HEK293 (cell line): ENCODE measurements at regions not wholly inside any gene's neighbourhood (a gene's known extent, or its start where the extent isn't known, plus 50 kb on each side); places are given as distances from the start of the nearest gene placed in this dataset.
"Not testable (repeated sequence)": the region's sequence is repeated elsewhere in the genome, so short reads cannot be mapped to it uniquely, and the experiment has no call there.

Experiments used
- CTCF ChIA-PET: fragments of 350-600 bp; formaldehyde crosslinking; extraction: SDS; loops from one replicate; lab custom pipeline; 2021; ENCODE audit warnings: antibody characterized with exemption; lab: Yijun Ruan, JAX
- POLR2A ChIA-PET: fragments of 300-600 bp; formaldehyde crosslinking; extraction: SDS; loops from one replicate; lab custom pipeline; 2020; ENCODE audit warnings: antibody characterized with exemption, inconsistent platforms; lab: Yijun Ruan, JAX
- H3K27ac ChIP-seq: fragments of 200-500 bp; sonication (Bioruptor generic); 2 replicates; pipeline ENCODE4 v1.5.1; 2014; ENCODE audit warnings: low read depth, low read length, control low read depth, inconsistent platforms; ENCODE audit errors: extremely low read depth
- H3K36me3 ChIP-seq, 2 experiments: fragments of 200-500 bp in 1 of 2; sonication (Bioruptor generic) in 1 of 2; 1 replicate in 1 of 2; 2 replicates in 1 of 2; pipeline ENCODE4 v1.5.1; 2014 to 2017; ENCODE audit warnings: inconsistent platforms in 2 of 2, low read length in 2 of 2; ENCODE audit not compliant: control insufficient read depth in 2 of 2, insufficient read depth in 1 of 2
- H3K4me1 ChIP-seq: fragments of 200-500 bp; sonication (Bioruptor generic); 2 replicates; pipeline ENCODE4 v1.5.1; 2014; ENCODE audit warnings: mild to moderate bottlenecking, low read length, inconsistent platforms; ENCODE audit not compliant: control insufficient read depth, insufficient read depth
- H3K4me3 ChIP-seq: 2 replicates; pipeline ENCODE4 v1.5.1; 2011; ENCODE audit warnings: low read depth, mild to moderate bottlenecking, control low read depth, low read length, moderate library complexity
- H3K9me3 ChIP-seq: fragments of 200-500 bp; sonication (Bioruptor generic); 2 replicates; pipeline ENCODE4 v1.5.1; 2014; ENCODE audit warnings: low read depth, low read length, inconsistent platforms; ENCODE audit not compliant: control insufficient read depth, insufficient read depth
- EGR2 ChIP-seq: fragments of 450-650 bp; formaldehyde crosslinking; IDR thresholded peaks from 2 replicates; pipeline ENCODE4 v1.5.1; 2016; ENCODE audit warnings: low read depth, missing biosample characterization, missing genetic modification characterization
- PATZ1 ChIP-seq: fragments of 450-650 bp; formaldehyde crosslinking; IDR thresholded peaks from 2 replicates; pipeline ENCODE4 v1.5.1; 2016; ENCODE audit warnings: missing biosample characterization, missing genetic modification characterization
- TRIM28 ChIP-seq: IDR thresholded peaks from 2 replicates; pipeline ENCODE4 v1.6.1; 2011; ENCODE audit warnings: low read length, control low read depth, borderline replicate concordance
- ZBTB10 ChIP-seq: fragments of 450-650 bp; formaldehyde crosslinking; IDR thresholded peaks from 2 replicates; pipeline ENCODE4 v1.5.1; 2016; ENCODE audit warnings: missing biosample characterization, missing genetic modification characterization
- ZBTB17 ChIP-seq: fragments of 450-650 bp; formaldehyde crosslinking; IDR thresholded peaks from 2 replicates; pipeline ENCODE4 v1.5.1; 2016; ENCODE audit warnings: missing biosample characterization, missing genetic modification characterization
- ZFP3 ChIP-seq: fragments of 450-650 bp; formaldehyde crosslinking; IDR thresholded peaks from 2 replicates; pipeline ENCODE4 v1.5.1; 2016; ENCODE audit warnings: low read depth, missing biosample characterization, missing genetic modification characterization
- ZFP69B ChIP-seq: fragments of 450-650 bp; formaldehyde crosslinking; IDR thresholded peaks from 2 replicates; pipeline ENCODE4 v1.5.1; 2016; ENCODE audit warnings: missing biosample characterization, missing genetic modification characterization
- ZNF266 ChIP-seq: fragments of 450-650 bp; formaldehyde crosslinking; IDR thresholded peaks from 2 replicates; pipeline ENCODE4 v1.5.1; 2016; ENCODE audit warnings: missing biosample characterization, missing genetic modification characterization, low read depth
- ZNF311 ChIP-seq: fragments of 450-650 bp; formaldehyde crosslinking; IDR thresholded peaks from 2 replicates; pipeline ENCODE4 v1.5.1; 2017; ENCODE audit warnings: missing biosample characterization, missing genetic modification characterization, borderline replicate concordance
- ZNF404 ChIP-seq: fragments of 450-650 bp; formaldehyde crosslinking; IDR thresholded peaks from 2 replicates; pipeline ENCODE4 v1.5.1; 2017; ENCODE audit warnings: missing biosample characterization, missing genetic modification characterization
- ZNF510 ChIP-seq: fragments of 450-650 bp; formaldehyde crosslinking; IDR thresholded peaks from 2 replicates; pipeline ENCODE4 v1.5.1; 2018; ENCODE audit warnings: mild to moderate bottlenecking, missing genetic modification characterization, missing biosample characterization; ENCODE audit not compliant: insufficient replicate concordance
- ZNF555 ChIP-seq: fragments of 450-650 bp; formaldehyde crosslinking; conservative IDR thresholded peaks from 2 replicates; pipeline ENCODE4 v1.5.1; 2017; ENCODE audit warnings: missing biosample characterization, mild to moderate bottlenecking, missing genetic modification characterization, inconsistent platforms
- ZNF560 ChIP-seq: fragments of 450-650 bp; formaldehyde crosslinking; IDR thresholded peaks from 2 replicates; pipeline ENCODE4 v1.5.1; 2017; ENCODE audit warnings: missing biosample characterization, missing genetic modification characterization, borderline replicate concordance
- ZNF610 ChIP-seq: fragments of 450-650 bp; formaldehyde crosslinking; IDR thresholded peaks from 2 replicates; pipeline ENCODE4 v1.5.1; 2016; ENCODE audit warnings: missing biosample characterization, missing genetic modification characterization, borderline replicate concordance
- ZNF664 ChIP-seq: fragments of 450-650 bp; formaldehyde crosslinking; IDR thresholded peaks from 2 replicates; pipeline ENCODE4 v1.5.1; 2016; ENCODE audit warnings: missing biosample characterization, missing genetic modification characterization
- ZNF704 ChIP-seq: fragments of 450-650 bp; formaldehyde crosslinking; IDR thresholded peaks from 2 replicates; pipeline ENCODE4 v1.5.1; 2016; ENCODE audit warnings: missing biosample characterization, missing genetic modification characterization
- ZXDB ChIP-seq: fragments of 450-650 bp; formaldehyde crosslinking; IDR thresholded peaks from 2 replicates; pipeline ENCODE4 v1.5.1; 2016; ENCODE audit warnings: missing biosample characterization, missing genetic modification characterization
- TF ChIP-seq, protein P1 (sequence below): fragments of 450-650 bp; formaldehyde crosslinking; IDR thresholded peaks from 2 replicates; pipeline ENCODE4; 2016; ENCODE audit warnings: missing biosample characterization, missing genetic modification characterization
- TF ChIP-seq, protein P2 (sequence below): fragments of 450-650 bp; formaldehyde crosslinking; conservative IDR thresholded peaks from 2 replicates; pipeline ENCODE4 v1.5.1; 2016; ENCODE audit warnings: low read depth, missing biosample characterization, missing genetic modification characterization

DNA sequence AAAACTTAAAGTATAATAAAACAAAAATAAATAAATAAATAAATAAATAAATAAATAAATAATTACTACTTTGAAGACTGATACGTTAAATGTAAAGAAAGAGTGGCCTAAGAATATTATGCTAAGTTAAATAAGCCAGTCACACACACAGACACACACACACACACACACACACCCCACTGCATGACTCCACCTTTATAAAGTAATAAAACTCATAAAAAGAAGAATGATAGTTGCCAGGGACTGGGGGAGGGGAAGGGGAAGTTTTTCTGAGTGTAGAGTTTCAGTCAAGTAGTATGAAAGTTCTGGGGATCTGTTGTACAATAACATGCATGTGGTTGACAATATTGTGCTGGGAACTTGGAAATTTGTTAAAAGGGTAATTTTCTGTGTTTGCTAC is 1237.5 kb upstream of the GYPC start:
- TF ChIP-seq EGR2 (no peak), ZNF555 (tag by site-specific recombination) (no peak), ZNF510 (no peak), ZNF704 (no peak), ZBTB17 (no peak), ZFP69B (tag by site-specific recombination) (no peak), TRIM28 (no peak), ZNF404 (no peak)
- TF ChIP-seq, protein P1, sequence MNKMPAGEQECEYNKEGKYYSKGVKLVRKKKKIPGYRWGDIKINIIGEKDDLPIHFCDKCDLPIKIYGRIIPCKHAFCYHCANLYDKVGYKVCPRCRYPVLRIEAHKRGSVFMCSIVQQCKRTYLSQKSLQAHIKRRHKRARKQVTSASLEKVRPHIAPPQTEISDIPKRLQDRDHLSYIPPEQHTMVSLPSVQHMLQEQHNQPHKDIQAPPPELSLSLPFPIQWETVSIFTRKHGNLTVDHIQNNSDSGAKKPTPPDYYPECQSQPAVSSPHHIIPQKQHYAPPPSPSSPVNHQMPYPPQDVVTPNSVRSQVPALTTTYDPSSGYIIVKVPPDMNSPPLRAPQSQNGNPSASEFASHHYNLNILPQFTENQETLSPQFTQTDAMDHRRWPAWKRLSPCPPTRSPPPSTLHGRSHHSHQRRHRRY (tag by site-specific recombination), result no peak
- Histone ChIP-seq H3K27ac (no peak overlapping the region), H3K9me3 (no peaks in the 10 kb centered on the region), H3K4me1 (no peaks in the 10 kb centered on the region), H3K36me3 (no peaks in the 10 kb centered on the region), H3K4me3 (no peak overlapping the region)
- ChIA-PET POLR2A (no interaction called here), CTCF (no interaction called here)

DNA sequence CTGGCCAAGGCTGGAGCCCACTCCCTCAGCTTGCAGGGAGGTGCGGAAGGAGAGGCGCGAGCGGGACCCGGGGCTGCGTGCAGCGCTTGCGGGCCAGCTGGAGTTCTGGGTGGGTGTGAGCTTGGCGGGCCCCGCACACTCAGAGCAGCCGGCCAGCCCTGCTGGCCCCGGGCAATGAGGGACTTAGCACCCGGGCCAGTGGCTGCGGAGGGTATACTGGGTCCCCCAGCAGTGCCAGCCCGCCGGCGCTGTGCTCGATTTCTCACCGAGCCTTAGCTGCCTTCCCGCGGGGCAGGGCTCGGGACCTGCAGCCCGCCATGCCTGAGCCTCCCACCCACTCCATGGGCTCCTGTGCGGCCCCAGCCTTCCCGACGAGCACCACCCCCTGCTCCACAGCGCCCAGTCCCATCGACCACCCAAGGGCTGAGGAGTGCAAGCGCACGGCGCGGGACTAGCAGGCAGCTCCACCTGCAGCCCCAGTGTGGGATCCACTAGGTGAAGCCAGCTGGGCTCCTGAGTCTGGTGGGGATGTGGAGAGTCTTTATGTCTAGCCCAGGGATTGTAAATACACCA is 1233.7 kb upstream of the GYPC start:
- CTCF ChIA-PET, POLR2A ChIA-PET, H3K9me3 ChIP-seq, H3K36me3 ChIP-seq, H3K4me3 ChIP-seq, H3K27ac ChIP-seq, H3K4me1 ChIP-seq: not testable (repeated sequence)

GRCh38 chr2:125424266-125424785 is 1231.6 kb upstream of the GYPC start:
- ChIA-PET CTCF (no interaction called here), POLR2A (no interaction called here)
- H3K4me1 ChIP-seq, result no peaks in the 10 kb centered on the region
- no peaks in the 10 kb centered on the region for H3K36me3 ChIP-seq
- no peak overlapping the region for H3K27ac ChIP-seq
- no peaks in the 10 kb centered on the region for H3K9me3 ChIP-seq
- H3K4me3 ChIP-seq, result no peak overlapping the region
- TF ChIP-seq ZNF664 (tag by site-specific recombination), result no peak
- TF ChIP-seq ZNF311 (tag by site-specific recombination), result no peak
- no peak for TF ChIP-seq ZNF610 (tag by site-specific recombination)
- no peak for TF ChIP-seq PATZ1
- TF ChIP-seq ZNF560 (tag by site-specific recombination), result no peak
- TF ChIP-seq ZNF266, result no peak
- TF ChIP-seq ZFP3, result no peak
- TF ChIP-seq ZXDB, result no peak
- TF ChIP-seq ZBTB10 (tag by site-specific recombination), result no peak
- TF ChIP-seq, protein P2, sequence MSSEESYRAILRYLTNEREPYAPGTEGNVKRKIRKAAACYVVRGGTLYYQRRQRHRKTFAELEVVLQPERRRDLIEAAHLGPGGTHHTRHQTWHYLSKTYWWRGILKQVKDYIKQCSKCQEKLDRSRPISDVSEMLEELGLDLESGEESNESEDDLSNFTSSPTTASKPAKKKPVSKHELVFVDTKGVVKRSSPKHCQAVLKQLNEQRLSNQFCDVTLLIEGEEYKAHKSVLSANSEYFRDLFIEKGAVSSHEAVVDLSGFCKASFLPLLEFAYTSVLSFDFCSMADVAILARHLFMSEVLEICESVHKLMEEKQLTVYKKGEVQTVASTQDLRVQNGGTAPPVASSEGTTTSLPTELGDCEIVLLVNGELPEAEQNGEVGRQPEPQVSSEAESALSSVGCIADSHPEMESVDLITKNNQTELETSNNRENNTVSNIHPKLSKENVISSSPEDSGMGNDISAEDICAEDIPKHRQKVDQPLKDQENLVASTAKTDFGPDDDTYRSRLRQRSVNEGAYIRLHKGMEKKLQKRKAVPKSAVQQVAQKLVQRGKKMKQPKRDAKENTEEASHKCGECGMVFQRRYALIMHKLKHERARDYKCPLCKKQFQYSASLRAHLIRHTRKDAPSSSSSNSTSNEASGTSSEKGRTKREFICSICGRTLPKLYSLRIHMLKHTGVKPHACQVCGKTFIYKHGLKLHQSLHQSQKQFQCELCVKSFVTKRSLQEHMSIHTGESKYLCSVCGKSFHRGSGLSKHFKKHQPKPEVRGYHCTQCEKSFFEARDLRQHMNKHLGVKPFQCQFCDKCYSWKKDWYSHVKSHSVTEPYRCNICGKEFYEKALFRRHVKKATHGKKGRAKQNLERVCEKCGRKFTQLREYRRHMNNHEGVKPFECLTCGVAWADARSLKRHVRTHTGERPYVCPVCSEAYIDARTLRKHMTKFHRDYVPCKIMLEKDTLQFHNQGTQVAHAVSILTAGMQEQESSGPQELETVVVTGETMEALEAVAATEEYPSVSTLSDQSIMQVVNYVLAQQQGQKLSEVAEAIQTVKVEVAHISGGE, result no peak
